Retinal pigment epithelial cell (primary cell): ENCODE measurements at regions not wholly inside any gene's neighbourhood (a gene's known extent, or its start where the extent isn't known, plus 50 kb on each side); places are given as distances from the start of the nearest gene placed in this dataset.

ENCODE experiments used
- DNase-seq: peaks from one replicate; pipeline ENCODE4 v3.0.0-alpha.2; 2010; ENCODE audit warnings: low read depth
- H3K4me3 ChIP-seq: 2 replicates; pipeline ENCODE4 v1.5.1; 2011; ENCODE audit warnings: mild to moderate bottlenecking, low read length, control low read depth, moderate library complexity
- TF ChIP-seq, protein P1 (sequence below): conservative IDR thresholded peaks from 2 replicates; pipeline ENCODE4 v1.5.1; 2011; ENCODE audit warnings: low read depth, low read length, control low read depth, inconsistent platforms

DNA sequence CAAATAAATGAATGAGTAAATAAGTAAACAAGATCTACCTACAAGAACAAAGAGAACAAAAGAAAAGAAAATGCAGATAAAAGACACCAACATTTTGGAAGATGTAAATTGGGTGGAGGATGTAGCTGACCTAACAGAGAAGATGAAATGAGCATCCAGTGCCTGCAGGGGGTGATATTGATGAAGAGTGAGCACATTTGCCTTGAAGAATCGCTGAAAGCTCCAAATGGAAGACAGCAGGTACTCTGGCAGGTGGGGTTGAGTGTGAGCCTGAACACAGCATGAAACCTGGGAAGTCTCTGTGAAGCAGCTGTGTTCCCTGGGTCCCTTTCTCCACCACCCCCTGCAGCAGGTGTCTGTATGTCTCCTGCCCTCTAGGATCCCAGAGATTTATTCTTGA lies 125.6 kb downstream of the NXNL2 start:
- no peak for DNase-seq
- TF ChIP-seq, protein P1, sequence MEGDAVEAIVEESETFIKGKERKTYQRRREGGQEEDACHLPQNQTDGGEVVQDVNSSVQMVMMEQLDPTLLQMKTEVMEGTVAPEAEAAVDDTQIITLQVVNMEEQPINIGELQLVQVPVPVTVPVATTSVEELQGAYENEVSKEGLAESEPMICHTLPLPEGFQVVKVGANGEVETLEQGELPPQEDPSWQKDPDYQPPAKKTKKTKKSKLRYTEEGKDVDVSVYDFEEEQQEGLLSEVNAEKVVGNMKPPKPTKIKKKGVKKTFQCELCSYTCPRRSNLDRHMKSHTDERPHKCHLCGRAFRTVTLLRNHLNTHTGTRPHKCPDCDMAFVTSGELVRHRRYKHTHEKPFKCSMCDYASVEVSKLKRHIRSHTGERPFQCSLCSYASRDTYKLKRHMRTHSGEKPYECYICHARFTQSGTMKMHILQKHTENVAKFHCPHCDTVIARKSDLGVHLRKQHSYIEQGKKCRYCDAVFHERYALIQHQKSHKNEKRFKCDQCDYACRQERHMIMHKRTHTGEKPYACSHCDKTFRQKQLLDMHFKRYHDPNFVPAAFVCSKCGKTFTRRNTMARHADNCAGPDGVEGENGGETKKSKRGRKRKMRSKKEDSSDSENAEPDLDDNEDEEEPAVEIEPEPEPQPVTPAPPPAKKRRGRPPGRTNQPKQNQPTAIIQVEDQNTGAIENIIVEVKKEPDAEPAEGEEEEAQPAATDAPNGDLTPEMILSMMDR: peak; percentile 26
- no peak overlapping the region for H3K4me3 ChIP-seq

- H3K4me3 ChIP-seq: no peak overlapping the region
- TF ChIP-seq, protein P1: no peak
- no peak for DNase-seq
These were observed 126.8 kb downstream of the NXNL2 start for GRCh38 chr9:88661759-88662158.

DNA sequence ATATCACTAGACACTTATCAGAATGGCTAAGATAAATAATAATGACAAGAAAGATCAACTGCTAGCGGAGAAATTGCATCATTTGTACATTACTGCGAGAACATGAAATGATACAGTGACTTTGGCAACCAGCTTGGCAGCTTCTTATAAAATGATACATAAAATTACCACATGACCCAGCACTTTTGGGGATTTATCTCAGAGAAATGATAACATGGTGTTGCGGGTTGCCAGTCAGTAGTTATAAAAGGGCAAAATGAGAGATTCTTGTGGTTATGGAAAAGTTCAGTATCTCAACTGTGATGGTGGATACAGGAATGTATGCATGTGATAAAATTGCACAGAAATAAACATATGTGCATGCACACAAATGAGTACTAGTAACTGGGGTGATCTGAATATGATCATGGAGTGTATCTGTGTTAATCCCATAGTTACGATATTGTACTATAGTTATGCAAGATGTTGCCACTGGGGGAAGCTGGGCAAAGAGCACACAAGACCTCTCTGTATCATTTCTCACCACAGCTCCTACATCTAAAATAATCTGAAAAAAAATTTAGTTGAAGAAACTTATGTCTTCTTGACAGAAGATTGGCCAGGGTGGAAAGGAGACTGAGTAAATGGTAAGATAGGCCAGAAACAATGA lies 128.9 kb downstream of the NXNL2 start:
- no peak overlapping the region for H3K4me3 ChIP-seq
- no peak for DNase-seq
- TF ChIP-seq, protein P1: no peak

DNA sequence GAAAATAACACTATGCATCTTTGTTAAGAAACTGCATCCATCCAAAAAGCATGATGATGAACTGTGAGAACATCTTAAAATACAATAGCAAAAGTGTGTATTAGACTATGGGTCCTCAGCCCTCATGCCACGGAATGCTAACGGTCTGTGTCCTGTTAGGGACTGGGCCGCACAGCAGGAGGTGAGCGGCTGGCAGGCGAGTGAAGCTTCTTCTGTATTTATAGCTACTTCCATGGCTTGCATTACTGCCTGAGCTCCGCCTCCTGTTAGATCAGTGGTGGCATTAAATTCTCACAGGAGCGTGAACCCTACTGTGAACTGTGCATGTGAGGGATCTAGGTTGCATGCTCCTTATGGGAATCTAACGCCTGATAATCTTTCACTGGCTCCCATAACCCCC lies 129.8 kb downstream of the NXNL2 start:
- TF ChIP-seq, protein P1: no peak
- DNase-seq: no peak
- no peak overlapping the region for H3K4me3 ChIP-seq

GRCh38 chr9:88672874-88673689 lies 138.1 kb downstream of the NXNL2 start:
- TF ChIP-seq, protein P1: no peak
- no peak for DNase-seq
- H3K4me3 ChIP-seq: no peak overlapping the region

DNA sequence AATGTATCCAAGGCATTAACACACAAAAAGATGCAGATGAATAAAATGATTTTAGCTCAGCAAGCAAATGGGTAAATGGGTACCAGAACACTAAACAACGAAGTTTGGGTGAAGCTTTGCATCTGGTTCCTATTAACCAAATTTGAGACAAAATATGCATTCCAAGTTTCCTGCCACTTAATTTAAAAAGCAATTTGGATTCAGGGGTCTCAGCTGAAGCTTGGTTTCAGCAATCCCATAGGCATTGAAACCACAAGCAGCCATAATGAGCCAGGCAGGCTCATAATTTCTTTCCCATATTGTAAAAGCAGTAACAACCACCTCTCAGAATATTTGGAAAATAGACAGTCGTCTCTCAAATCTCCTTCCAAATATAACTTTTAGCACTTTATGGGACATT lies 138.9 kb downstream of the NXNL2 start:
- TF ChIP-seq, protein P1: no peak
- DNase-seq: no peak

GRCh38 chr9:88676644-88677043 lies 141.7 kb downstream of the NXNL2 start:
- no peak overlapping the region for H3K4me3 ChIP-seq
- TF ChIP-seq, protein P1: no peak
- DNase-seq: no peak

More for the DNA sequence above, 138.9 kb downstream of the NXNL2 start:
- no peak overlapping the region for H3K4me3 ChIP-seq
